SK-N-SH (cell line): ENCODE measurements at regions not wholly inside any gene's neighbourhood (a gene's known extent, or its start where the extent isn't known, plus 50 kb on each side); places are given as distances from the start of the nearest gene placed in this dataset.

Experiments used
- CTCF ChIA-PET: fragments of 300-600, 350-600 bp; formaldehyde crosslinking; extraction: SDS; loops from one replicate; lab custom pipeline; 2021; lab: Yijun Ruan, JAX
- POLR2A ChIA-PET: fragments of 350-600 bp; sonication (Branson Sonifier 250); formaldehyde crosslinking; extraction: SDS; loops from one replicate; lab custom pipeline; 2020; ENCODE audit warnings: antibody characterized with exemption, inconsistent platforms; lab: Yijun Ruan, JAX
- DNase-seq: peaks from one replicate; pipeline ENCODE4 v3.0.0; 2012
- H2AFZ ChIP-seq: fragments of 200-600 bp; sonication (generic); 2 replicates; pipeline ENCODE4 v1.8.1; 2016; ENCODE audit warnings: antibody characterized with exemption, mild to moderate bottlenecking, low read depth
- H3F3A ChIP-seq: fragments of 200-600 bp; sonication (generic); replicated peaks from 2 replicates; pipeline ENCODE3; 2016; ENCODE audit warnings: antibody characterized with exemption, mild to moderate bottlenecking; ENCODE audit not compliant: insufficient read depth
- H3K27ac ChIP-seq, 2 experiments: fragments of 200-500 bp in 1 of 2; fragments of 200-600 bp in 1 of 2; sonication (Bioruptor generic) in 1 of 2; sonication (generic), shearing (Covaris generic) in 1 of 2; 2 replicates each; pipeline versions ENCODE4 v1.5.1 to v1.6.1; 2014 to 2016; ENCODE audit warnings: low read depth in 2 of 2, inconsistent platforms in 1 of 2, low read length in 1 of 2, mild to moderate bottlenecking in 1 of 2, mixed read lengths in 1 of 2
- H3K27me3 ChIP-seq: fragments of 200-600 bp; sonication (generic), shearing (Covaris generic); 2 replicates; pipeline ENCODE4 v1.6.1; 2016; ENCODE audit warnings: mixed run types; ENCODE audit not compliant: insufficient read depth
- H3K36me3 ChIP-seq, 2 experiments: fragments of 200-500 bp in 1 of 2; fragments of 200-600 bp in 1 of 2; sonication (Bioruptor generic) in 1 of 2; sonication (generic) in 1 of 2; replicated peaks in 1 of 2; 2 replicates each; pipeline versions ENCODE3 to v1.5.1; 2014 to 2016; ENCODE audit warnings: low read length in 1 of 2, mild to moderate bottlenecking in 1 of 2; ENCODE audit not compliant: insufficient read depth in 2 of 2, control insufficient read depth in 1 of 2
- H3K4me1 ChIP-seq, 2 experiments: fragments of 200-500 bp in 1 of 2; fragments of 200-600 bp in 1 of 2; sonication (Bioruptor generic) in 1 of 2; sonication (generic), shearing (Covaris generic) in 1 of 2; 2 replicates each; pipeline versions ENCODE4 v1.5.1 to v1.6.1; 2014 to 2016; ENCODE audit warnings: low read depth in 1 of 2, low read length in 1 of 2, mixed run types in 1 of 2; ENCODE audit not compliant: insufficient read depth in 2 of 2, control insufficient read depth in 1 of 2
- H3K4me2 ChIP-seq: fragments of 200-600 bp; sonication (generic), shearing (Covaris generic); 2 replicates; pipeline ENCODE4 v1.6.1; 2017; ENCODE audit warnings: mixed run types
- H3K4me3 ChIP-seq, 2 experiments: fragments of 200-500 bp in 1 of 2; fragments of 200-600 bp in 1 of 2; sonication (Bioruptor generic) in 1 of 2; sonication (generic), shearing (Covaris generic) in 1 of 2; 2 replicates each; pipeline versions ENCODE4 v1.5.1 to v1.8.1; 2014 to 2016; ENCODE audit warnings: low read depth in 2 of 2, inconsistent platforms in 1 of 2, low read length in 1 of 2, mild to moderate bottlenecking in 1 of 2, mixed read lengths in 1 of 2, moderate library complexity in 1 of 2
- H3K79me2 ChIP-seq: fragments of 200-600 bp; sonication (generic); 2 replicates; pipeline ENCODE4 v1.8.1; 2017; ENCODE audit warnings: mild to moderate bottlenecking; ENCODE audit not compliant: insufficient read depth
- H3K9ac ChIP-seq: fragments of 200-600 bp; sonication (generic); 2 replicates; pipeline ENCODE4 v1.6.1; 2017; ENCODE audit warnings: mixed run types
- H3K9me2 ChIP-seq: fragments of 200-600 bp; sonication (generic); 2 replicates; pipeline ENCODE4 v1.6.1; 2017; ENCODE audit warnings: mixed run types
- H3K9me3 ChIP-seq: fragments of 200-600 bp; sonication (generic); 2 replicates; pipeline ENCODE4 v1.6.1; 2017; ENCODE audit warnings: mixed run types, mild to moderate bottlenecking, moderate library complexity
- H4K20me1 ChIP-seq: fragments of 200-600 bp; sonication (generic); 2 replicates; pipeline ENCODE4 v1.6.1; 2017; ENCODE audit warnings: mild to moderate bottlenecking, mixed run types; ENCODE audit not compliant: insufficient read depth
- ELF1 ChIP-seq: IDR thresholded peaks from 2 replicates; pipeline ENCODE4 v1.4.0; 2012
- EP300 ChIP-seq, 2 experiments: IDR thresholded peaks; 2 replicates each; pipeline versions ENCODE4 v1.4.0 to v1.6.1; 2012; ENCODE audit warnings: borderline replicate concordance in 1 of 2, low read depth in 1 of 2, low read length in 1 of 2
- GABPA ChIP-seq: IDR thresholded peaks from 2 replicates; pipeline ENCODE4 v1.4.0; 2012; ENCODE audit warnings: low read depth, mild to moderate bottlenecking
- GATA2 ChIP-seq: sonication (generic); formaldehyde crosslinking; IDR thresholded peaks from 2 replicates; pipeline ENCODE4 v1.5.0; 2020; ENCODE audit warnings: mild to moderate bottlenecking, missing genetic modification reagents
- MEF2A ChIP-seq: IDR thresholded peaks from 2 replicates; pipeline ENCODE4 v1.4.0; 2012; ENCODE audit warnings: low read depth, borderline replicate concordance
- NRF1 ChIP-seq: IDR thresholded peaks from 2 replicates; pipeline ENCODE4 v1.6.1; 2012; ENCODE audit warnings: low read depth, mild to moderate bottlenecking, low read length
- RCOR1 ChIP-seq: fragments of 150-350 bp; IDR thresholded peaks from 2 replicates; pipeline ENCODE4 v1.6.1; 2017; ENCODE audit warnings: antibody characterized with exemption, low read length
- SIN3A ChIP-seq: IDR thresholded peaks from 2 replicates; pipeline ENCODE4 v1.6.1; 2012; ENCODE audit warnings: low read depth, mild to moderate bottlenecking, low read length, moderate library complexity, borderline replicate concordance
- SMC3 ChIP-seq: IDR thresholded peaks from 2 replicates; pipeline ENCODE4 v1.6.1; 2012; ENCODE audit warnings: low read depth, low read length, improper control_type of control experiment
- TCF12 ChIP-seq: IDR thresholded peaks from 2 replicates; pipeline ENCODE4 v1.4.0; 2012
- TEAD4 ChIP-seq: IDR thresholded peaks from 2 replicates; pipeline ENCODE4 v1.4.0; 2012; ENCODE audit warnings: mild to moderate bottlenecking, borderline replicate concordance; ENCODE audit not compliant: insufficient read depth
- WGBS: methylation state at CpG from one replicate; pipeline ENCODE4 v1.1.6; 2017; ENCODE audit warnings: low lambda C conversion rate; 5-methylcytosine and 5-hydroxymethylcytosine counted together
- TF ChIP-seq, protein P1 (sequence below): IDR thresholded peaks from 2 replicates; pipeline ENCODE4 v1.6.1; 2012; ENCODE audit warnings: mild to moderate bottlenecking, low read depth, low read length, moderate library complexity
- TF ChIP-seq, protein P2 (sequence below): IDR thresholded peaks from 2 replicates; pipeline ENCODE4 v1.4.0; 2012; ENCODE audit warnings: low read depth, borderline replicate concordance
- TF ChIP-seq, protein P3 (sequence below): IDR thresholded peaks from 2 replicates; pipeline ENCODE4 v1.4.0; 2012; ENCODE audit warnings: low read depth, borderline replicate concordance
- TF ChIP-seq, protein P4 (sequence below): IDR thresholded peaks from 2 replicates; pipeline ENCODE4; 2012

DNA sequence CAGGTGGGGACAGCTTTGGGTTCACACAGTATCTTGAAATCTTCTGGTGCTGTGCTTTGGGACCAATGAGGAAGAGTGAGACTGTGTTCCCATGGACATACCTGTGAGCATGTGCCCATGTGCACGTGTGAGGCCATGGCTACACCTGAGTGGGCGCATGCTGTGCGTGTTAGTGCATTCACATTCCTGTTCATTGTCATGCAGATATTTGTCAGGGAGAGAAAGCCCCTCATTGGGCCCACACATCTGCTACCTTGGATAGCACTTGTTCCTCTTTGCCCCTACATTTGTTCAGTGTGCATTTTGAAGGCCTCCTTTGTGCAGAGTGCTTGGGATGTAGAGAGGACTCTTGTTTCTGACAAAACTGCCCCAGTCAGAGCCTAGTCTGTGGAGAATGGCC lies 154.3 kb upstream of the E2F8 start (continued):
- TF ChIP-seq, protein P1, sequence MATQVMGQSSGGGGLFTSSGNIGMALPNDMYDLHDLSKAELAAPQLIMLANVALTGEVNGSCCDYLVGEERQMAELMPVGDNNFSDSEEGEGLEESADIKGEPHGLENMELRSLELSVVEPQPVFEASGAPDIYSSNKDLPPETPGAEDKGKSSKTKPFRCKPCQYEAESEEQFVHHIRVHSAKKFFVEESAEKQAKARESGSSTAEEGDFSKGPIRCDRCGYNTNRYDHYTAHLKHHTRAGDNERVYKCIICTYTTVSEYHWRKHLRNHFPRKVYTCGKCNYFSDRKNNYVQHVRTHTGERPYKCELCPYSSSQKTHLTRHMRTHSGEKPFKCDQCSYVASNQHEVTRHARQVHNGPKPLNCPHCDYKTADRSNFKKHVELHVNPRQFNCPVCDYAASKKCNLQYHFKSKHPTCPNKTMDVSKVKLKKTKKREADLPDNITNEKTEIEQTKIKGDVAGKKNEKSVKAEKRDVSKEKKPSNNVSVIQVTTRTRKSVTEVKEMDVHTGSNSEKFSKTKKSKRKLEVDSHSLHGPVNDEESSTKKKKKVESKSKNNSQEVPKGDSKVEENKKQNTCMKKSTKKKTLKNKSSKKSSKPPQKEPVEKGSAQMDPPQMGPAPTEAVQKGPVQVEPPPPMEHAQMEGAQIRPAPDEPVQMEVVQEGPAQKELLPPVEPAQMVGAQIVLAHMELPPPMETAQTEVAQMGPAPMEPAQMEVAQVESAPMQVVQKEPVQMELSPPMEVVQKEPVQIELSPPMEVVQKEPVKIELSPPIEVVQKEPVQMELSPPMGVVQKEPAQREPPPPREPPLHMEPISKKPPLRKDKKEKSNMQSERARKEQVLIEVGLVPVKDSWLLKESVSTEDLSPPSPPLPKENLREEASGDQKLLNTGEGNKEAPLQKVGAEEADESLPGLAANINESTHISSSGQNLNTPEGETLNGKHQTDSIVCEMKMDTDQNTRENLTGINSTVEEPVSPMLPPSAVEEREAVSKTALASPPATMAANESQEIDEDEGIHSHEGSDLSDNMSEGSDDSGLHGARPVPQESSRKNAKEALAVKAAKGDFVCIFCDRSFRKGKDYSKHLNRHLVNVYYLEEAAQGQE = no peak
- TF ChIP-seq ELF1 = no peak
- no peak for TF ChIP-seq RCOR1
- no peak for TF ChIP-seq TEAD4
- TF ChIP-seq, protein P2, sequence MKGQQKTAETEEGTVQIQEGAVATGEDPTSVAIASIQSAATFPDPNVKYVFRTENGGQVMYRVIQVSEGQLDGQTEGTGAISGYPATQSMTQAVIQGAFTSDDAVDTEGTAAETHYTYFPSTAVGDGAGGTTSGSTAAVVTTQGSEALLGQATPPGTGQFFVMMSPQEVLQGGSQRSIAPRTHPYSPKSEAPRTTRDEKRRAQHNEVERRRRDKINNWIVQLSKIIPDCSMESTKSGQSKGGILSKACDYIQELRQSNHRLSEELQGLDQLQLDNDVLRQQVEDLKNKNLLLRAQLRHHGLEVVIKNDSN = no peak
- no peak for TF ChIP-seq SIN3A
- TF ChIP-seq GABPA = no peak
- TF ChIP-seq EP300 (IDR thresholded peaks at IDR 0.05; ENCODE audit: borderline replicate concordance in 1 of 2, low read depth in 1 of 2, low read length in 1 of 2) = no peak

DNA sequence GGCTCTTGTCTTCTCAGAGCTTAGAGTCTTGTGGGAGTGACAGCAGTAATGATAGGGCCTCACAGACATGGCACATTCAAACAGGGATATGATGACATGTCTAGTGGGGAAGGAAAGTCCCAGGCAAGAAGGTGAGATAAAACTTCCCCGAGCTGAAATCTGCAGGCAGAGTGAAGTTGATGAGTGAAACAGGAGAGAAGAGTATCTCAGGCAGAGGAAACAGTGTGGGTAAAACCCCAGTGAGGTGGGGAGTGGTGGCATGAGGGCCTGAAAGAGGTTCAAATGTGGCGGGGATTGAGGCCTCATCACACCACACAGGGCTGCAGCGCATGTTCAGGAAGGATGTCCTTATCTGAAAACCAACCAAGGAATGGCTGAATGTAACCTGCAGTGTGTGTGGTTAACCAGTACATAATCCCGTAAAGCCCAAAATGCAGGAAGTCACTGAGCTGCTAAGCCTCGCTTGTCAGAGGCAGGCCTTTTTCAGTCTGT lies 153.8 kb upstream of the E2F8 start:
- H3F3A ChIP-seq = no peaks in the 10 kb centered on the region
- H4K20me1 ChIP-seq = no peaks in the 10 kb centered on the region
- no peak for DNase-seq
- CTCF ChIA-PET = interaction anchor here (1.7 kb wide), 1 partner anchor 12 kb away, joined by 6 read pairs; no protein-coding TSS in a partner anchor
- H3K27ac ChIP-seq = no peak overlapping the region
- H3K36me3 ChIP-seq = no peaks in the 10 kb centered on the region
- H3K4me2 ChIP-seq = no peak overlapping the region
- peaks cover 16% of the 10 kb centered on the region; the same call in 1 of the 2 replicates for H3K27me3 ChIP-seq
- no peak overlapping the region for H3K4me3 ChIP-seq
- no peaks in the 10 kb centered on the region for H3K9me2 ChIP-seq
- POLR2A ChIA-PET = no interaction called here
- no peaks in the 10 kb centered on the region for H3K79me2 ChIP-seq
- H2AFZ ChIP-seq = no peak overlapping the region
- no peaks in the 10 kb centered on the region for H3K9me3 ChIP-seq
- H3K9ac ChIP-seq = no peak overlapping the region
- no peaks in the 10 kb centered on the region for H3K4me1 ChIP-seq
- TF ChIP-seq SMC3 (no peak), MEF2A (no peak), NRF1 (no peak), TCF12 (no peak), GATA2 (CRISPR knock-in tag) (no peak), EP300 (IDR thresholded peaks at IDR 0.05; ENCODE audit: borderline replicate concordance in 1 of 2, low read depth in 1 of 2, low read length in 1 of 2) (no peak)
- TF ChIP-seq, protein P3, sequence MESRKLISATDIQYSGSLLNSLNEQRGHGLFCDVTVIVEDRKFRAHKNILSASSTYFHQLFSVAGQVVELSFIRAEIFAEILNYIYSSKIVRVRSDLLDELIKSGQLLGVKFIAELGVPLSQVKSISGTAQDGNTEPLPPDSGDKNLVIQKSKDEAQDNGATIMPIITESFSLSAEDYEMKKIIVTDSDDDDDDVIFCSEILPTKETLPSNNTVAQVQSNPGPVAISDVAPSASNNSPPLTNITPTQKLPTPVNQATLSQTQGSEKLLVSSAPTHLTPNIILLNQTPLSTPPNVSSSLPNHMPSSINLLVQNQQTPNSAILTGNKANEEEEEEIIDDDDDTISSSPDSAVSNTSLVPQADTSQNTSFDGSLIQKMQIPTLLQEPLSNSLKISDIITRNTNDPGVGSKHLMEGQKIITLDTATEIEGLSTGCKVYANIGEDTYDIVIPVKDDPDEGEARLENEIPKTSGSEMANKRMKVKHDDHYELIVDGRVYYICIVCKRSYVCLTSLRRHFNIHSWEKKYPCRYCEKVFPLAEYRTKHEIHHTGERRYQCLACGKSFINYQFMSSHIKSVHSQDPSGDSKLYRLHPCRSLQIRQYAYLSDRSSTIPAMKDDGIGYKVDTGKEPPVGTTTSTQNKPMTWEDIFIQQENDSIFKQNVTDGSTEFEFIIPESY = no peak
- TF ChIP-seq, protein P4, sequence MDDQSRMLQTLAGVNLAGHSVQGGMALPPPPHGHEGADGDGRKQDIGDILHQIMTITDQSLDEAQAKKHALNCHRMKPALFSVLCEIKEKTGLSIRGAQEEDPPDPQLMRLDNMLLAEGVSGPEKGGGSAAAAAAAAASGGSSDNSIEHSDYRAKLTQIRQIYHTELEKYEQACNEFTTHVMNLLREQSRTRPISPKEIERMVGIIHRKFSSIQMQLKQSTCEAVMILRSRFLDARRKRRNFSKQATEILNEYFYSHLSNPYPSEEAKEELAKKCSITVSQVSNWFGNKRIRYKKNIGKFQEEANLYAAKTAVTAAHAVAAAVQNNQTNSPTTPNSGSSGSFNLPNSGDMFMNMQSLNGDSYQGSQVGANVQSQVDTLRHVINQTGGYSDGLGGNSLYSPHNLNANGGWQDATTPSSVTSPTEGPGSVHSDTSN = no peak
- 63% methylated on average over 5 of the region's 5 CpGs for WGBS
